GM12878 (cell line): ENCODE measurements at regions not wholly inside any gene's neighbourhood (a gene's known extent, or its start where the extent isn't known, plus 50 kb on each side); places are given as distances from the start of the nearest gene placed in this dataset.

Experiments used
- BHLHE40 ChIP-seq, 2 experiments: fragments of 450-650 bp in 1 of 2; IDR thresholded peaks; 2 replicates each; pipeline ENCODE4 v1.6.1; 2011 to 2017; ENCODE audit warnings: low read depth in 2 of 2, borderline replicate concordance in 1 of 2, improper control_type of control experiment in 1 of 2, low read length in 1 of 2, mild to moderate bottlenecking in 1 of 2
- ETV6 ChIP-seq, 2 experiments: fragments of 450-650 bp in 1 of 2; IDR thresholded peaks in 1 of 2; conservative IDR thresholded peaks in 1 of 2; 2 replicates each; pipeline ENCODE4 v1.6.1; 2014; ENCODE audit warnings: antibody characterized with exemption in 1 of 2, borderline replicate concordance in 1 of 2, low read depth in 1 of 2, mild to moderate bottlenecking in 1 of 2, moderate library complexity in 1 of 2
- FOXM1 ChIP-seq: IDR thresholded peaks from 2 replicates; pipeline ENCODE4 v1.6.1; 2012; ENCODE audit warnings: low read depth, mild to moderate bottlenecking, inconsistent platforms, low read length, moderate library complexity
- IKZF2 ChIP-seq, 2 experiments: fragments of 450-650 bp; IDR thresholded peaks; 2 replicates each; pipeline ENCODE4 v1.6.1; 2017; ENCODE audit warnings: mild to moderate bottlenecking in 2 of 2, moderate library complexity in 2 of 2
- IRF4 ChIP-seq: IDR thresholded peaks from 2 replicates; pipeline ENCODE4 v1.6.1; 2011; ENCODE audit warnings: low read depth, low read length
- TF ChIP-seq, protein P1 (sequence below): fragments of 450-650 bp; IDR thresholded peaks from 2 replicates; pipeline ENCODE4 v1.6.1; 2016; ENCODE audit warnings: mild to moderate bottlenecking
- TF ChIP-seq, protein P2 (sequence below): fragments of 450-650 bp; IDR thresholded peaks from 2 replicates; pipeline ENCODE4 v1.6.1; 2017; ENCODE audit warnings: mild to moderate bottlenecking, moderate library complexity

DNA sequence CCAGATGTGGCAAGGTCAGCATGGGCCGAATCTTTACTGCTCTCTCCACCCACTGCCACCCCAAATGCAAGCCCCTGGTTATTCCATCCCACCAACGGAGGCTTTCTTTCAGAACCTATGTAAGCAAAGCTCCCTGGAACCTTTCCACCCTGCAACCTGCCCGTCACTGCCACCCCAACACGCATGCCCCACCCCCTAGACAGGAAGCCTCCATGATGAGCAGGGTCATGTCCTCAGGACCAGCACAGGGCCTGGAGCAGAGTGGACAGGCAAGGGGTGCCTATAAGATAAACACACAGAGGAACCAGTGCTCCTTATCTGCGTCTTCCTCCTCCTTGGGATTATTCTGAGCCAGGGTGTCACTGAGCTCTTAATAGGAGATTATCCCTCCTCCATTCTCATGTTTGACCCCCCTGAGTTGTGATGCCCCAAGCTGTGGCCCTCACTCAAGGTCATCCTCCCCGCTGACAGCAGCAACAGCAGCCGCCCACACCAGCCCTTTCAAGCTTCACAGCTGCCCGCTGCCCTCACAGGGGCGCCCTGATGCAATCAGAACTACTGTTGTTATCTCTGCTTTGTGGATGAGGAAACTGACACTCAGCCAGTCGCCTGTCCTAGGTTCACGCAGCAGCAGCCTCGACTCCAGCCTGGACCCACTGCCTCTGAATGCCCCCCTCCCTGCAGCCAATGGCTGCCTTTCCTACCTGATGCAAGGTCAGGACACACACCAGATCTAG lies 647.3 kb downstream of the TBC1D22A start (continued):
- TF ChIP-seq ETV6 (conservative IDR thresholded peaks at IDR 0.05 in 1 of 2, IDR thresholded peaks at IDR 0.05 in 1 of 2; ENCODE audit: borderline replicate concordance in 1 of 2, low read depth in 1 of 2) (no peak), IRF4 (no peak), BHLHE40 (IDR thresholded peaks at IDR 0.05; ENCODE audit: borderline replicate concordance in 1 of 2, low read depth in 2 of 2, low read length in 1 of 2) (no peak), FOXM1 (no peak), IKZF2 (IDR thresholded peaks at IDR 0.05) (no peak)
- TF ChIP-seq, protein P1, sequence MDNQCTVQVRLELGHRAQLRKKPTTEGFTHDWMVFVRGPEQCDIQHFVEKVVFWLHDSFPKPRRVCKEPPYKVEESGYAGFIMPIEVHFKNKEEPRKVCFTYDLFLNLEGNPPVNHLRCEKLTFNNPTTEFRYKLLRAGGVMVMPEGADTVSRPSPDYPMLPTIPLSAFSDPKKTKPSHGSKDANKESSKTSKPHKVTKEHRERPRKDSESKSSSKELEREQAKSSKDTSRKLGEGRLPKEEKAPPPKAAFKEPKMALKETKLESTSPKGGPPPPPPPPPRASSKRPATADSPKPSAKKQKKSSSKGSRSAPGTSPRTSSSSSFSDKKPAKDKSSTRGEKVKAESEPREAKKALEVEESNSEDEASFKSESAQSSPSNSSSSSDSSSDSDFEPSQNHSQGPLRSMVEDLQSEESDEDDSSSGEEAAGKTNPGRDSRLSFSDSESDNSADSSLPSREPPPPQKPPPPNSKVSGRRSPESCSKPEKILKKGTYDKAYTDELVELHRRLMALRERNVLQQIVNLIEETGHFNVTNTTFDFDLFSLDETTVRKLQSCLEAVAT, result no peak
- TF ChIP-seq, protein P2, sequence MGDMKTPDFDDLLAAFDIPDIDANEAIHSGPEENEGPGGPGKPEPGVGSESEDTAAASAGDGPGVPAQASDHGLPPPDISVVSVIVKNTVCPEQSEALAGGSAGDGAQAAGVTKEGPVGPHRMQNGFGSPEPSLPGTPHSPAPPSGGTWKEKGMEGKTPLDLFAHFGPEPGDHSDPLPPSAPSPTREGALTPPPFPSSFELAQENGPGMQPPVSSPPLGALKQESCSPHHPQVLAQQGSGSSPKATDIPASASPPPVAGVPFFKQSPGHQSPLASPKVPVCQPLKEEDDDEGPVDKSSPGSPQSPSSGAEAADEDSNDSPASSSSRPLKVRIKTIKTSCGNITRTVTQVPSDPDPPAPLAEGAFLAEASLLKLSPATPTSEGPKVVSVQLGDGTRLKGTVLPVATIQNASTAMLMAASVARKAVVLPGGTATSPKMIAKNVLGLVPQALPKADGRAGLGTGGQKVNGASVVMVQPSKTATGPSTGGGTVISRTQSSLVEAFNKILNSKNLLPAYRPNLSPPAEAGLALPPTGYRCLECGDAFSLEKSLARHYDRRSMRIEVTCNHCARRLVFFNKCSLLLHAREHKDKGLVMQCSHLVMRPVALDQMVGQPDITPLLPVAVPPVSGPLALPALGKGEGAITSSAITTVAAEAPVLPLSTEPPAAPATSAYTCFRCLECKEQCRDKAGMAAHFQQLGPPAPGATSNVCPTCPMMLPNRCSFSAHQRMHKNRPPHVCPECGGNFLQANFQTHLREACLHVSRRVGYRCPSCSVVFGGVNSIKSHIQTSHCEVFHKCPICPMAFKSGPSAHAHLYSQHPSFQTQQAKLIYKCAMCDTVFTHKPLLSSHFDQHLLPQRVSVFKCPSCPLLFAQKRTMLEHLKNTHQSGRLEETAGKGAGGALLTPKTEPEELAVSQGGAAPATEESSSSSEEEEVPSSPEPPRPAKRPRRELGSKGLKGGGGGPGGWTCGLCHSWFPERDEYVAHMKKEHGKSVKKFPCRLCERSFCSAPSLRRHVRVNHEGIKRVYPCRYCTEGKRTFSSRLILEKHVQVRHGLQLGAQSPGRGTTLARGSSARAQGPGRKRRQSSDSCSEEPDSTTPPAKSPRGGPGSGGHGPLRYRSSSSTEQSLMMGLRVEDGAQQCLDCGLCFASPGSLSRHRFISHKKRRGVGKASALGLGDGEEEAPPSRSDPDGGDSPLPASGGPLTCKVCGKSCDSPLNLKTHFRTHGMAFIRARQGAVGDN, result no peak
